ENCODE measurements at regions not wholly inside any gene's neighbourhood (a gene's known extent, or its start where the extent isn't known, plus 50 kb on each side); places are given as distances from the start of the nearest gene placed in this dataset.

DNA sequence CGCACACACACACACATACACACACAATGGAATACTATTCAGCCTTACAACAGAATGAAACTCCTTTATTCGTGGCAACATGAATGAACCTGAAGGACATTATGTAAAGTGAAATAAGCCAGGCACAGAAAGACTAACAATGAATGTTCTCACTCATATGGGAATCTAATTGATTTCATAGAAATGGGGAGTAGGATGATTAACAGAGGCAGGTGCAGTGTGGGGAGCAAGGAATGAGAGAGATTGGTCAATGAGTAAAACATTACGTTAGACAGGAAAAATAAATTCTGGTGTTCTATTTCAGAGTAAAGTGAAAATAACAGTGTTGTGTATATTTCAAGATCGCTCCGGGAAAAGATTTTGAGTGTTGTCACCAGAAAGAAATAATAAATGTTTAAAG is 694.5 kb downstream of the NXPH1 start:
- TF ChIP-seq, protein P1, sequence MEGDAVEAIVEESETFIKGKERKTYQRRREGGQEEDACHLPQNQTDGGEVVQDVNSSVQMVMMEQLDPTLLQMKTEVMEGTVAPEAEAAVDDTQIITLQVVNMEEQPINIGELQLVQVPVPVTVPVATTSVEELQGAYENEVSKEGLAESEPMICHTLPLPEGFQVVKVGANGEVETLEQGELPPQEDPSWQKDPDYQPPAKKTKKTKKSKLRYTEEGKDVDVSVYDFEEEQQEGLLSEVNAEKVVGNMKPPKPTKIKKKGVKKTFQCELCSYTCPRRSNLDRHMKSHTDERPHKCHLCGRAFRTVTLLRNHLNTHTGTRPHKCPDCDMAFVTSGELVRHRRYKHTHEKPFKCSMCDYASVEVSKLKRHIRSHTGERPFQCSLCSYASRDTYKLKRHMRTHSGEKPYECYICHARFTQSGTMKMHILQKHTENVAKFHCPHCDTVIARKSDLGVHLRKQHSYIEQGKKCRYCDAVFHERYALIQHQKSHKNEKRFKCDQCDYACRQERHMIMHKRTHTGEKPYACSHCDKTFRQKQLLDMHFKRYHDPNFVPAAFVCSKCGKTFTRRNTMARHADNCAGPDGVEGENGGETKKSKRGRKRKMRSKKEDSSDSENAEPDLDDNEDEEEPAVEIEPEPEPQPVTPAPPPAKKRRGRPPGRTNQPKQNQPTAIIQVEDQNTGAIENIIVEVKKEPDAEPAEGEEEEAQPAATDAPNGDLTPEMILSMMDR (IDR thresholded peaks at IDR 0.05), result no peak
- TF ChIP-seq POLR2AphosphoS5 (IDR thresholded peaks at IDR 0.05) (no peak), POLR2A (IDR thresholded peaks at IDR 0.05) (no peak)
